GM19043 (cell line): ENCODE measurements at regions not wholly inside any gene's neighbourhood (a gene's known extent, or its start where the extent isn't known, plus 50 kb on each side); places are given as distances from the start of the nearest gene placed in this dataset.
"Not testable (repeated sequence)": the region's sequence is repeated elsewhere in the genome, so short reads cannot be mapped to it uniquely, and the experiment has no call there.

Experiments
- ATAC-seq: cut with Tn5 transposase; IDR thresholded peaks from one replicate; pipeline ENCODE4 v1.9.1; 2021; ENCODE audit warnings: low read depth; ENCODE audit not compliant: unreplicated experiment

GRCh38 chr7:14974688-14975087, 72.1 kb upstream of the DGKB start:
- no peak for ATAC-seq

DNA sequence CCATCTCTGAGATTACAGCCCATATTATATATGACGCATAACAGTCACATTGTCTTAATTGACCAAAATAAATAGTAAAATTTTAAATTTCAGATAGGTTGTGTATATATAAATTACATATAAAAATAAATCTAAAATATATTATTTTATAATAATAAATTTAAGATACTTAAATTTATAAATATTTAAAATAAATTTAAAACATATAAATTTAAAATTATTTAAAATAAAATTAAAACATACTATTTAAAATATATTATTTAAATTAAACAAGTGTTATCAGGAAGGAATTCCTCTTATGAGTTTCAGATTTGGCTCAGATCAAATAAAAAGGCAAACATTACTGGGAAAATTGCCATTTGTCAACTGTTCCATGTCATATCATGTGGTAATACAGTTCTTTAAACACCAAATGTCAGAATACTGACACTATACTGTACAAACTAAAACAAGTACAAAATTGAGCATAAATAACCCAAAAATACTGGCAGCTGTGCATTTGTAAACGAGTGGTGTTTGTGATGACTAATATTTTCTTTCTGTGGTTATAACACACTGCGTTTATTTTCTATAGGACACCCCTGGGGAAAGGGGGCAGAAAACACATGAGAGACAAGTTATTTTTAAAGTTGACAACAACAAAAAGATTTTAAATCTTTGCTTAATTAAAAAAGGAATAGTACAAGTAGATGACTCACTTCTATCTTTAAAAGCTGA, 71.3 kb upstream of the DGKB start:
- ATAC-seq = no peak

DNA sequence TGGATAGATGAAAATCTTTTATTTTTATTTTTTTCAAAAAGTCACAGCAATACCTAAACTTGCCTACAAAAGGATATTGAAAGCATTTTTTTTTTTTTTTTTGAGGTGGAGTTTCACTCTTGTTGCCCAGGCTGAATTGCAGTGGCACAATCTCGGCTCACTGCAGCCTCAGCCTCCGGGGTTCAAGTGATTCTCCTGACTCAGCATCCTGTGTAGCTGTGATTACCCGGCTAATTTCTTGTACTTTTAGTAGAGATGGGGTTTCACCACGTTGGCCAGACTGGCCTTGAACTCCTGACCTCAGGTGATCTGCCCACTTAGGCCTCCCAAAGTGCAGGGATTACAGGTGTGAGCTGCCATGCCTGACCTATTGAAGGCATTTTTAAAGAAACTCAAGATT, 69.1 kb upstream of the DGKB start:
- not testable (repeated sequence) for ATAC-seq

- ATAC-seq = not testable (repeated sequence)
Measured at GRCh38 chr7:14967376-14967775, 64.8 kb upstream of the DGKB start.

GRCh38 chr7:14962778-14963177, 60.2 kb upstream of the DGKB start:
- no peak for ATAC-seq

- no peak for ATAC-seq
Measured at GRCh38 chr7:14960721-14961120, 58.2 kb upstream of the DGKB start.

GRCh38 chr7:14959339-14959738, 56.8 kb upstream of the DGKB start:
- no peak for ATAC-seq

DNA sequence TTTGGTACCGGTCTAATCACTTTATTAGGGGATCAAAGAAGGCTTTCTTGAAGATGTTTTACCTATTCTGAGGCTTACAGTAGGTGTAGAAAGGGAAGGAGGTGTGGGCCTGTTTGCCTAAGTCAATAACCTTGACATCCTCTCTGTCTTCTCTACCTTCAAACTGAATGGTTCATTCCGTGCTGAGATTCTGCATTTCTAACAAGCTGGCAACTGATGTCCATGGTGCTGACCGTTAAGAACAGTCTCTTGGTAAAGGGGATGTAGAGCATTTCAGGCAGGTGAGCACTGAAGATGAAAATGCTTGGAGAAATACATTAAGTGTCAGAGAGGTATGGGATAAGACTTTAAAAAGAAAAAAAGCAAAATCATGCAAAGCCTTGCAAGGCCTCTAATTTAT, 51.5 kb upstream of the DGKB start:
- no peak for ATAC-seq
